Fibroblast of lung (primary cell): ENCODE measurements at regions not wholly inside any gene's neighbourhood (a gene's known extent, or its start where the extent isn't known, plus 50 kb on each side); places are given as distances from the start of the nearest gene placed in this dataset.

Experiments
- DNase-seq, 2 donors: peaks; one replicate each; pipeline versions ENCODE4 v3.0.0 to v3.0.0-alpha.2; 2010; ENCODE audit warnings: low read depth in 2 of 2
- H2AFZ ChIP-seq: 2 replicates; pipeline ENCODE4 v1.5.1; 2012; ENCODE audit warnings: low read length, control low read depth, inconsistent platforms
- H3K27ac ChIP-seq: 2 replicates; pipeline ENCODE4 v1.5.1; 2011; ENCODE audit warnings: low read length, control low read depth; ENCODE audit not compliant: insufficient read depth
- H3K27me3 ChIP-seq: 2 replicates; pipeline ENCODE4 v1.5.1; 2011; ENCODE audit warnings: mild to moderate bottlenecking, low read length; ENCODE audit not compliant: control insufficient read depth, insufficient read depth
- H3K36me3 ChIP-seq: 2 replicates; pipeline ENCODE4 v1.5.1; 2011; ENCODE audit warnings: low read length; ENCODE audit not compliant: control insufficient read depth, insufficient read depth
- H3K4me1 ChIP-seq: 2 replicates; pipeline ENCODE4 v1.5.1; 2011; ENCODE audit warnings: low read length; ENCODE audit not compliant: control insufficient read depth, insufficient read depth; ENCODE audit errors: extremely low read depth
- H3K4me2 ChIP-seq: 2 replicates; pipeline ENCODE4 v1.5.1; 2011; ENCODE audit warnings: low read length, control low read depth; ENCODE audit not compliant: insufficient read depth; ENCODE audit errors: extremely low read depth
- H3K4me3 ChIP-seq, 4 experiments: fragments of 200-600 bp in 1 of 4; sonication (generic) in 1 of 4; replicated peaks in 1 of 4; 2 replicates each; pipeline ENCODE4 v1.5.1; 2011 to 2016; ENCODE audit warnings: low read length in 4 of 4, low read depth in 3 of 4, mild to moderate bottlenecking in 3 of 4, control low read depth in 2 of 4, inconsistent platforms in 1 of 4, mixed read lengths in 1 of 4; ENCODE audit not compliant: insufficient read depth in 1 of 4; ENCODE audit errors: control extremely low read depth in 1 of 4
- H3K79me2 ChIP-seq: 2 replicates; pipeline ENCODE4 v1.5.1; 2012; ENCODE audit warnings: mild to moderate bottlenecking, low read length, inconsistent platforms; ENCODE audit not compliant: control insufficient read depth, insufficient read depth
- H3K9ac ChIP-seq: 2 replicates; pipeline ENCODE4 v1.5.1; 2011; ENCODE audit warnings: mild to moderate bottlenecking, low read length, control low read depth; ENCODE audit not compliant: insufficient read depth
- H3K9me3 ChIP-seq: 2 replicates; pipeline ENCODE4 v1.5.1; 2012; ENCODE audit warnings: low read depth, low read length; ENCODE audit not compliant: control insufficient read depth, insufficient read depth
- H4K20me1 ChIP-seq: 2 replicates; pipeline ENCODE4 v1.5.1; 2011; ENCODE audit warnings: low read length; ENCODE audit not compliant: control insufficient read depth, insufficient read depth; ENCODE audit errors: extremely low read depth
- CTCF ChIP-seq, 2 donors: IDR thresholded peaks in 1 of 2; conservative IDR thresholded peaks in 1 of 2; 1 replicate in 1 of 2; 2 replicates in 1 of 2; pipeline ENCODE4 v1.5.1; 2011 to 2012; ENCODE audit warnings: low read length in 2 of 2, control low read depth in 1 of 2, inconsistent platforms in 1 of 2, low read depth in 1 of 2, mild to moderate bottlenecking in 1 of 2
- EZH2 ChIP-seq: IDR thresholded peaks from 2 replicates; pipeline ENCODE4 v1.5.1; 2012; ENCODE audit warnings: low read length, control low read depth, mild to moderate bottlenecking; ENCODE audit errors: missing control alignments

GRCh38 chr9:30482499-30482898 lies 1901.9 kb upstream of the ACO1 start:
- Histone ChIP-seq H3K9me3 (no peaks in the 10 kb centered on the region), H3K4me2 (no peak overlapping the region), H3K27ac (no peak overlapping the region), H3K9ac (no peak overlapping the region), H3K36me3 (no peaks in the 10 kb centered on the region), H3K4me1 (no peaks in the 10 kb centered on the region), H3K4me3 (no peak overlapping the region), H2AFZ (no peak overlapping the region), H4K20me1 (no peaks in the 10 kb centered on the region), H3K27me3 (no peaks in the 10 kb centered on the region), H3K79me2 (no peaks in the 10 kb centered on the region)
- DNase-seq: no peak
- no peak for TF ChIP-seq CTCF (conservative IDR thresholded peaks at IDR 0.05 in 1 of 2, IDR thresholded peaks at IDR 0.05 in 1 of 2; ENCODE audit: low read depth in 1 of 2, low read length in 2 of 2)
- no peak for TF ChIP-seq EZH2

- Histone ChIP-seq H3K4me3 (no peak overlapping the region), H3K27me3 (no peaks in the 10 kb centered on the region), H3K27ac (no peak overlapping the region), H4K20me1 (no peaks in the 10 kb centered on the region), H3K4me1 (no peaks in the 10 kb centered on the region), H2AFZ (no peak overlapping the region), H3K4me2 (no peak overlapping the region), H3K9ac (no peak overlapping the region), H3K79me2 (no peaks in the 10 kb centered on the region), H3K9me3 (no peaks in the 10 kb centered on the region), H3K36me3 (no peaks in the 10 kb centered on the region)
- TF ChIP-seq EZH2 (no peak), CTCF (conservative IDR thresholded peaks at IDR 0.05 in 1 of 2, IDR thresholded peaks at IDR 0.05 in 1 of 2; ENCODE audit: low read depth in 1 of 2, low read length in 2 of 2) (no peak)
- DNase-seq: no peak
Measured at GRCh38 chr9:30484690-30485089, 1899.8 kb upstream of the ACO1 start.

- Histone ChIP-seq H3K4me1 (no peaks in the 10 kb centered on the region), H3K79me2 (no peaks in the 10 kb centered on the region), H2AFZ (no peak overlapping the region), H3K36me3 (no peaks in the 10 kb centered on the region), H3K9me3 (no peaks in the 10 kb centered on the region), H3K27ac (no peak overlapping the region), H4K20me1 (no peaks in the 10 kb centered on the region), H3K9ac (no peak overlapping the region), H3K27me3 (no peaks in the 10 kb centered on the region), H3K4me3 (no peak overlapping the region), H3K4me2 (no peak overlapping the region)
- no peak for TF ChIP-seq CTCF (conservative IDR thresholded peaks at IDR 0.05 in 1 of 2, IDR thresholded peaks at IDR 0.05 in 1 of 2; ENCODE audit: low read depth in 1 of 2, low read length in 2 of 2)
- no peak for TF ChIP-seq EZH2
- DNase-seq: peak in 1 of 2 donors; percentile 12
Measured at GRCh38 chr9:30504502-30504905, 1879.9 kb upstream of the ACO1 start.
